ENCODE measurements at regions not wholly inside any gene's neighbourhood (a gene's known extent, or its start where the extent isn't known, plus 50 kb on each side); places are given as distances from the start of the nearest gene placed in this dataset.
"Not testable (repeated sequence)": the region's sequence is repeated elsewhere in the genome, so short reads cannot be mapped to it uniquely, and the experiment has no call there.

- not testable (repeated sequence) for DNase-seq (ENCODE audit: low spot score)
These were observed 231.4 kb upstream of the ISX start for GRCh38 chr22:34834541-34834940.

GRCh38 chr22:34841331-34841771, 224.6 kb upstream of the ISX start:
- DNase-seq (ENCODE audit: low spot score): no peak

GRCh38 chr22:34841911-34842310, 224.0 kb upstream of the ISX start:
- no peak for DNase-seq (ENCODE audit: low spot score)

DNA sequence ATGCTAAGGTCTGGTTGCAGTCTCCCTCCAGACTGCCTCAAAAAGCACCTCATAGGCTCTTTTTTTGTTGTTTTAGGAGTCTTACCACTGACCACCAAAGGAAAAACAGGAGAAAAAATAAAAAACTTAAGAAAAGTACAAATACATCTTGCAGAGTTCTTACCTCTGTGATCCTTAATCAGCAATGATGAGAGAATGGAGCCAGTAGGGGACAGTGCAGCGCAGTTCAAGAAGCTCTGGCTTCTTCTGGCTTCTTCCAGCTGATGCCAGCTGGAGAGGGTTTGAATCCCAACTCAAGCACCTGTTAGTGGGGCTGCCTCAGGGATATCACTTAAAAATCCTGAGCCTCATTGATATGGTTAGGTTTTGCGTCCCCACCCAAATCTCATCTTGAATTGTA, 223.3 kb upstream of the ISX start:
- DNase-seq (ENCODE audit: low spot score): no peak

GRCh38 chr22:34843743-34844142, 222.2 kb upstream of the ISX start:
- not testable (repeated sequence) for DNase-seq (ENCODE audit: low spot score)

DNA sequence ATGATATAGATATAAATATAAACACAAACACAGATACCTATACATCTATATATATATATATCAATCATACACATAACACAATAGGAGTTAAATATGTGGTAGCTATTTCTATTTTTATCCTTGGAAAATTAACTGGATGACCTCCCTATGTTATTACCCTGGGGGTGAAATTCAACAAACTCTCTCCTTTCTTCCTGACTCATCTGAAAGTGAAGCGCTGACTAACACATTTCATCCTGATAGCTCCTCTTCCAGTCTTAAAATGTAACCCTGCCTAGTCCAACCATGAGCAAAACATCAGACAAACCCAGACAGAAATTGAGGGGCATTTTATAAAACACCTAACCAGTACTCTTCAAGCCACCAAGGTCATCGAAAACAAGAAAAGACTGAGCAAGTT, 220.6 kb upstream of the ISX start:
- no peak for DNase-seq (ENCODE audit: low spot score)

DNA sequence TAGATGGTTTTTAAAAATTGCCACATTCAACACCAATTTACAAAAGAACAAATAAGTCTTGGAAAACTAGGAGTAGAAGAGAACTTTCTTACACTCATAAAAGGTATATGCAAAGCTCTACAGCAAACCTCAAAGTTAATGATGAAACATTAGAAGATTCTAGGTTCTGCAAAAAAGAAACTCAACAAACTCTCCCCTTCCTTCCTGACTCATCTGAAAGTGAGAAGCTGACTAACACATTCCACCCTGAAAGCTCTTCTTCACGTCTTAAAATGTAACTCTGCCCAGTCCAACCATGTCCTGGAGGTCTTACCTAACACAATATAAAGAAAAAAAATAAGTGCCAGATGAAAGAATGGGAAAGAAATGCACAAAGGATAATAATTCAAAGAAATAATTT, 218.9 kb upstream of the ISX start:
- DNase-seq (ENCODE audit: low spot score): no peak

DNA sequence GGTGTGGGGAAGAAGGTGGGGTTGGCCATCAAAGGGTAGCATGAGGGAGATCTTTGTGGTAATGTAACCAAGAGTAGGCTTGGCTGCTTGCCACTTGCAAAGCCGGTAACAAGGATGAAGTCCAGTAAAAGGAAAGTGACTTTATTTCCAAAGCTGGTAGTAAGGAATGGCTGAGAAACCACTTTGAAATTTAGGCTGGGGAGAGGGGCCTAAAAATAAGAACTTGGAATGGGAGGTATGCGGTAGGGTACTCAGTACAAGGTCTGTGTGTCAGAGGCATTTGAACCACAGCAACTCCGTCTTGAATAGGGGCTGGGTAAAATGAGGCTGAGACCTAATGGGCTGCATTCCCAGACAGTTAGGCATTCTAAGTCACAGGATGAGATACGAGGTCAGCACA, 216.0 kb upstream of the ISX start:
- no peak for DNase-seq (ENCODE audit: low spot score)

DNA sequence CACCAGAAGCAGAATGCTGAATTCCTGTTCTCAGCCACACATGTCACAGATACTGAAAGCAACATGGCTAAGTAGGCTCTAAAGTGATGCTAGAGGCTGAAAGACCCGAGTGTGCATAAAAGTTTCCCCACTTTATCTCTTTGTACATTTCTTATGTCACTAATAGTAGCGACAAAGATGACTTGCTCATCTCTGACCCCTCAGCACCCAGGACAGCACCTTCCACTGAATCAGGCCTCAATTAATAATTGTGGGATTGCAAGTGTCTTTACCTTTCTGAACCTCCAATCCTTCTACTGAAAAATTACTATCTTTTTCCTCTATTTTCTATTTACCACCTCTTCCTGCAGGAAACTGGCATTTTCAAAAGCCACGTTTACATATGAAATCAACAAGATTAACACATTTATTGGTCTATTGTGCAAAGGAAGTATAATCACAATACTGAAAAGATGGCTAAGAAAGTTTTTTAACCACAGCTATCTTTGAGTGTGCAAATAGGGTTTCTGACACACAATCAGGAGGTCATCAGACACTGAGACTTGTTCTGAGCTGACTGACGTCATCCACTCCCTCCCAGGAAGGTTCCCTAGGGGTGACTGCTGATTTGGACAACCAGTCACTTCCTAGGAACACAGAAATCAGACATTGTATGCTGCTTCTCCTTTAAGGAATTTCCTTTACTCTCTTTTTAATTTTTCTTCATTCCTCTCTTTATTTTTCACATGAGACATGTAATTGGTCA, 213.9 kb upstream of the ISX start:
- no peak for DNase-seq (ENCODE audit: low spot score)

DNA sequence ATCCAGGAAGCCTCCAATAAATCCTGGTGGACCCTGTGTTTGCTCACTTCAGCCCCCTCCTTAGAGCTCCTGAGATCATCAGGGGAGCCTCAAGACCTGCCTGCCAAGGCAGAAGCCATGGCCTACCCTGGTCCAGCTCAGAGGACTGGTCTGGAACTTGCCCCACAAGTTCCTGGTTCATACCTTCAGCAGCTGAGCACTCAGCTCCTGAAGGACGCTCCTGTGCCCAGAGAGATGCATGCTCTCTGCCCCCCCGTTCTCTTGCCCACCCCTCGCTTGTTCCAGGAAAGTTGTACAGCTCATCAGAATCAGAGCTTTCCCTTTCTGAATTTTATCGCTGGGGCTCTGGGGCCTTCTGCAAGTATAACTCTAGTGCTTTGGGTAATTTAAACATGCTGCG, 210.5 kb upstream of the ISX start:
- no peak for DNase-seq (ENCODE audit: low spot score)

DNA sequence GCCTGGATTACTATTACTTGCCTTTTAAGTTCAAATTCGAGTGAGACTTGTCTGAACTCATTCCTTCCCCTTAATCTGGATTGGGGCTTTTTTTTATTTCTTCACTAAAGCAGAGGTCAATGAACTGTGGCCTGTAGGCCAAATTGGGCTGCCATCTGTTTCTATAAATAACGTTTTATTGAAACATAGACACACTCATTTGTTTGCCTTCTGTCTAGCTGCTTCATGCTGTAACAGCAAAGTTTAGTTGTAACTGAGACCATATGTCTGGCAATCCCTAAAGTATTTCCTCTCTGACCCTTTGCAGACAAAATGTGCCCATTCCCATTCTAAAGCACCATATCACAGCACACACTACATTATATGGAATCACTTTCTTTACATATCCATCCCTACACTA, 207.9 kb upstream of the ISX start:
- no peak for DNase-seq (ENCODE audit: low spot score)

GRCh38 chr22:34861787-34862186, 204.2 kb upstream of the ISX start:
- no peak for DNase-seq (ENCODE audit: low spot score)

- DNase-seq (ENCODE audit: low spot score): no peak
These were observed 199.9 kb upstream of the ISX start for GRCh38 chr22:34866081-34866480.

GRCh38 chr22:34866495-34867131, 199.3 kb upstream of the ISX start:
- DNase-seq (ENCODE audit: low spot score): no peak

- DNase-seq (ENCODE audit: low spot score): no peak
These were observed 188.5 kb upstream of the ISX start for GRCh38 chr22:34877506-34877905.

GRCh38 chr22:34878171-34878570, 187.8 kb upstream of the ISX start:
- DNase-seq (ENCODE audit: low spot score): no peak

- no peak for DNase-seq (ENCODE audit: low spot score)
These were observed 187.0 kb upstream of the ISX start for GRCh38 chr22:34879001-34879400.

DNA sequence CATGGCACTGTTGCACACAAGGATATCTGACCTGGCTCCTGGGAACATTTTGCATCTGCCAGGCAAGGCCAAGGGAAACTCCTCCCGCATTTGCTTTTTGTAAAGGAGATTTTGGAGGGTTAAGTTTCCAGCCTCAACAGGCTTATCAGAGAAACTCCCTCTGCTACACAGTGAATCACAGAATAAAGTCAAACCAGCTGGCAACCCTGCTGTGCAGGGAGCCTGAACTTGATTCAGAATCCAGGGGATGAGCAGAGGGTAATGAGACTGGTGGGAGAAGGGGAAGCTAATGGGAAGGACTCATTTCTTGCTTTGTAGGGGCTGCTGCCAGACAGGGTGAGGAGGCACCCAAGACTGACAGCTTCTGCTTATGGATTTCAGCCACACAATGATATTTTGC, 185.3 kb upstream of the ISX start:
- no peak for DNase-seq (ENCODE audit: low spot score)

- no peak for DNase-seq (ENCODE audit: low spot score)
These were observed 184.5 kb upstream of the ISX start for GRCh38 chr22:34881453-34881852.

- no peak for DNase-seq (ENCODE audit: low spot score)
These were observed 180.1 kb upstream of the ISX start for GRCh38 chr22:34885852-34886251.

GRCh38 chr22:34886391-34886790, 179.6 kb upstream of the ISX start:
- no peak for DNase-seq (ENCODE audit: low spot score)

DNA sequence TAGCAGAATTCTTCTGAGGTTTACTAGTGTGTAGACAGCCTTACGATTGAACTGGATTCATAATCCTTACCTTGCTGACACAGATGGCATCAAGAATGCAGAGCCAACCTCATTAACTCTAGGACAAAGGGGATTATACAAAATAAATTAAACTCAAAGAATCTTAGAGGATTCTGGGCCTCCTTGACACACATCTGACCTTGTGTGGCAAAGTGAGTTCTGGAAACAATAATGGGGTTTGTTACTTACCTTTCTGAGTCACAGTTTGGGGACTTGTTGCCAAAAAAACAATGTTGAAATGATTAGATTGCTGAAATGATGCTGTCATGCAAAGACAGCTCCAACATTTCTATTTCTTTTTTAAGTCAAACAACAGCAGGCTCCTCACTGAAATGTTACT, 179.1 kb upstream of the ISX start:
- DNase-seq (ENCODE audit: low spot score): no peak

DNA sequence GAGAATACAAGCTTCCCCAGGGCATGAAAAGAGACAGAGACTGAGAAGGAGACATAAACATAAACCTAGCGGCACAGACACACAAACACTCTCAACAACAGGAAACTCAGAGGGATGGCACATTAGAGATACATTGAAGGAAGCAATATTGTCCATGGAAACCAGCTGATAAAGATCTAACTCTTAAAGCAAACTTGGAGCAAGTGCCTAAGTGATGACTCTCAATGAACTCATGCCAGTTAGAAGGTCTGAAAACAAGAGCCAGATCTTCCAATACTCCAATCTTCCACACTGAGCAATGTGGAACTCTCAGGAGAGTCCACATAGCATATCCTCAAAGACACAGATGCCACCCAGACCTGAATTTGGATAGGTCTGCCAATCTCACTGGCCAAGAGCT, 168.8 kb upstream of the ISX start:
- DNase-seq (ENCODE audit: low spot score): no peak

GRCh38 chr22:34902335-34902734, 163.6 kb upstream of the ISX start:
- DNase-seq (ENCODE audit: low spot score): no peak
